GM12892 (cell line): ENCODE measurements at regions not wholly inside any gene's neighbourhood (a gene's known extent, or its start where the extent isn't known, plus 50 kb on each side); places are given as distances from the start of the nearest gene placed in this dataset.
"Not testable (repeated sequence)": the region's sequence is repeated elsewhere in the genome, so short reads cannot be mapped to it uniquely, and the experiment has no call there.

Experiments used
- POLR2A ChIP-seq: IDR thresholded peaks from 2 replicates; pipeline ENCODE4 v1.6.1; 2011; ENCODE audit warnings: low read depth, low read length, control low read depth
- POLR2AphosphoS5 ChIP-seq: IDR thresholded peaks from 2 replicates; pipeline ENCODE4 v1.6.1; 2011; ENCODE audit warnings: low read depth, low read length, control low read depth

- not testable (repeated sequence) for TF ChIP-seq POLR2A, POLR2AphosphoS5
These were observed 70.4 kb upstream of the NUDT10 start for GRCh38 chrX:51262271-51262670.
